BLaER1 treated with 17β-estradiol and CSF1 and Interleukin-3, amounts not matched to agents 10 nM and 100 nM (cell line): ENCODE measurements at regions not wholly inside any gene's neighbourhood (a gene's known extent, or its start where the extent isn't known, plus 50 kb on each side); places are given as distances from the start of the nearest gene placed in this dataset.
A peak's percentile ranks its signal among the peaks of the same experiment; 100 is the strongest.

Experiments used
- H3K27ac ChIP-seq, 11 experiments: shearing (Covaris generic); formaldehyde crosslinking; 2 replicates each; pipeline ENCODE4 v1.8.1; 2022
- H3K27me3 ChIP-seq, 11 experiments: shearing (Covaris generic); formaldehyde crosslinking; 2 replicates each; pipeline ENCODE4 v1.8.1; 2022
- H3K36me3 ChIP-seq, 11 experiments: shearing (Covaris generic); formaldehyde crosslinking; 2 replicates each; pipeline ENCODE4 v1.8.1; 2022
- H3K4me1 ChIP-seq, 10 experiments: shearing (Covaris generic); formaldehyde crosslinking; 2 replicates each; pipeline ENCODE4 v1.8.1; 2022
- H3K4me2 ChIP-seq, 11 experiments: shearing (Covaris generic); formaldehyde crosslinking; 2 replicates each; pipeline ENCODE4 v1.8.1; 2022
- H3K4me3 ChIP-seq, 10 experiments: shearing (Covaris generic); formaldehyde crosslinking; 2 replicates each; pipeline ENCODE4 v1.8.1; 2022
- H3K9ac ChIP-seq, 11 experiments: shearing (Covaris generic); formaldehyde crosslinking; 2 replicates each; pipeline ENCODE4 v1.8.1; 2022
- H3K9me3 ChIP-seq, 11 experiments: shearing (Covaris generic); formaldehyde crosslinking; replicated peaks in 1 of 11; 2 replicates each; pipeline ENCODE4 v1.8.1; 2022
- H4K20me1 ChIP-seq, 11 experiments: shearing (Covaris generic); formaldehyde crosslinking; 2 replicates each; pipeline ENCODE4 v1.8.1; 2022
- Cebpa-rat ChIP-seq, 11 experiments: shearing (Covaris generic); IDR thresholded peaks; 2 replicates each; pipeline ENCODE4 v1.8.1; 2022

- TF ChIP-seq Cebpa-rat (IDR thresholded peaks at IDR 0.05), result peak in 1 of 11 experiments; percentile 28; a peak in 2 of 22 replicates
- peaks cover 0 to 6% (median 0%) of the 10 kb centered on the region in 11 experiments; a peak in 1 of 22 replicates for H3K27me3 ChIP-seq
- H3K4me1 ChIP-seq, result peaks cover 8 to 29% (median 23%) of the 10 kb centered on the region in 10 experiments; a peak in 19 of 20 replicates
Measured at GRCh38 chr2:16323551-16324543, 341.8 kb downstream of the CYRIA start.

GRCh38 chr2:16323126-16323520, 342.5 kb downstream of the CYRIA start:
- Histone ChIP-seq H3K4me2 (no peak overlapping the region), H3K27ac (no peak overlapping the region), H3K9ac (no peak overlapping the region), H3K27me3 (peaks cover 0 to 6% (median 0%) of the 10 kb centered on the region in 11 experiments; a peak in 1 of 22 replicates), H3K4me3 (no peak overlapping the region), H3K36me3 (no peaks in the 10 kb centered on the region), H3K4me1 (peaks cover 8 to 33% (median 26%) of the 10 kb centered on the region in 10 experiments; a peak in 19 of 20 replicates), H4K20me1 (no peaks in the 10 kb centered on the region), H3K9me3 (no peaks in the 10 kb centered on the region)
- TF ChIP-seq Cebpa-rat (IDR thresholded peaks at IDR 0.05), result no peak

More at GRCh38 chr2:16323551-16324543, 341.8 kb downstream of the CYRIA start:
- Histone ChIP-seq H3K4me3 (no peak overlapping the region), H3K4me2 (no peak overlapping the region), H3K36me3 (no peaks in the 10 kb centered on the region), H4K20me1 (no peaks in the 10 kb centered on the region), H3K9me3 (no peaks in the 10 kb centered on the region), H3K27ac (no peak overlapping the region), H3K9ac (no peak overlapping the region)

- Histone ChIP-seq H3K4me1 (peaks cover 8 to 32% (median 23%) of the 10 kb centered on the region in 10 experiments; a peak in 19 of 20 replicates), H3K36me3 (no peaks in the 10 kb centered on the region), H3K9ac (no peak overlapping the region), H4K20me1 (no peaks in the 10 kb centered on the region), H3K27ac (no peak overlapping the region), H3K4me2 (no peak overlapping the region), H3K9me3 (no peaks in the 10 kb centered on the region), H3K27me3 (peaks cover 0 to 6% (median 0%) of the 10 kb centered on the region in 11 experiments; a peak in 1 of 22 replicates), H3K4me3 (no peak overlapping the region)
- no peak for TF ChIP-seq Cebpa-rat (IDR thresholded peaks at IDR 0.05)
Measured at GRCh38 chr2:16322308-16323125, 343.1 kb downstream of the CYRIA start.

- no peak overlapping the region for H3K4me3 ChIP-seq
- no peaks in the 10 kb centered on the region for H4K20me1 ChIP-seq
- no peak for TF ChIP-seq Cebpa-rat (IDR thresholded peaks at IDR 0.05)
- H3K4me1 ChIP-seq, result peaks cover 1 to 27% (median 18%) of the 10 kb centered on the region in 10 experiments; a peak in 18 of 20 replicates
- H3K9me3 ChIP-seq, result no peaks in the 10 kb centered on the region
- H3K27me3 ChIP-seq, result peaks cover 0 to 6% (median 0%) of the 10 kb centered on the region in 11 experiments; a peak in 1 of 22 replicates
- H3K27ac ChIP-seq, result no peak overlapping the region
- no peak overlapping the region for H3K4me2 ChIP-seq
- H3K9ac ChIP-seq, result no peak overlapping the region
- no peaks in the 10 kb centered on the region for H3K36me3 ChIP-seq
Measured at GRCh38 chr2:16321872-16322271, 343.8 kb downstream of the CYRIA start.

GRCh38 chr2:16321256-16321655, 344.4 kb downstream of the CYRIA start:
- Histone ChIP-seq H3K36me3 (no peaks in the 10 kb centered on the region), H3K4me3 (no peak overlapping the region), H3K4me1 (peaks cover 0 to 27% (median 14%) of the 10 kb centered on the region in 10 experiments; a peak in 15 of 20 replicates), H3K9ac (no peak overlapping the region), H3K9me3 (no peaks in the 10 kb centered on the region), H3K4me2 (no peak overlapping the region), H3K27me3 (peaks cover 0 to 6% (median 0%) of the 10 kb centered on the region in 11 experiments; a peak in 1 of 22 replicates), H3K27ac (no peak overlapping the region), H4K20me1 (no peaks in the 10 kb centered on the region)
- TF ChIP-seq Cebpa-rat (IDR thresholded peaks at IDR 0.05), result no peak

GRCh38 chr2:16320716-16321115, 344.9 kb downstream of the CYRIA start:
- H3K4me1 ChIP-seq, result peaks cover 0 to 22% (median 10%) of the 10 kb centered on the region in 10 experiments; a peak in 12 of 20 replicates
- no peak overlapping the region for H3K27ac ChIP-seq
- TF ChIP-seq Cebpa-rat (IDR thresholded peaks at IDR 0.05), result no peak

GRCh38 chr2:16319551-16320121, 346.0 kb downstream of the CYRIA start:
- H3K9me3 ChIP-seq, result no peaks in the 10 kb centered on the region
- H3K4me1 ChIP-seq, result peaks cover 0 to 20% (median 8%) of the 10 kb centered on the region in 10 experiments; a peak in 11 of 20 replicates
- no peak overlapping the region for H3K4me2 ChIP-seq
- H3K27me3 ChIP-seq, result peaks cover 0 to 6% (median 0%) of the 10 kb centered on the region in 11 experiments; a peak in 1 of 22 replicates
- no peak overlapping the region for H3K9ac ChIP-seq
- H3K27ac ChIP-seq, result no peak overlapping the region
- no peaks in the 10 kb centered on the region for H3K36me3 ChIP-seq
- no peak overlapping the region for H3K4me3 ChIP-seq
- no peak for TF ChIP-seq Cebpa-rat (IDR thresholded peaks at IDR 0.05)
- H4K20me1 ChIP-seq, result no peaks in the 10 kb centered on the region

More at GRCh38 chr2:16320716-16321115, 344.9 kb downstream of the CYRIA start:
- Histone ChIP-seq H3K4me3 (no peak overlapping the region), H3K36me3 (no peaks in the 10 kb centered on the region), H3K4me2 (no peak overlapping the region), H4K20me1 (no peaks in the 10 kb centered on the region), H3K9me3 (no peaks in the 10 kb centered on the region), H3K9ac (no peak overlapping the region), H3K27me3 (peaks cover 0 to 6% (median 0%) of the 10 kb centered on the region in 11 experiments; a peak in 1 of 22 replicates)

- H3K4me2 ChIP-seq, result peak overlapping the region in 7 of 11 experiments; percentile 7 to 30 (median 20); a peak in 7 of 22 replicates
- H3K4me3 ChIP-seq, result no peak overlapping the region
- no peak for TF ChIP-seq Cebpa-rat (IDR thresholded peaks at IDR 0.05)
- H4K20me1 ChIP-seq, result no peaks in the 10 kb centered on the region
- H3K4me1 ChIP-seq, result peaks cover 0 to 20% (median 8%) of the 10 kb centered on the region in 10 experiments; a peak in 11 of 20 replicates
- H3K27me3 ChIP-seq, result no peaks in the 10 kb centered on the region
- no peak overlapping the region for H3K27ac ChIP-seq
- H3K9me3 ChIP-seq, result no peaks in the 10 kb centered on the region
- H3K36me3 ChIP-seq, result no peaks in the 10 kb centered on the region
- no peak overlapping the region for H3K9ac ChIP-seq
Measured at GRCh38 chr2:16318474-16319195, 347.0 kb downstream of the CYRIA start.
